Astrocyte (in vitro differentiated cells and primary cell): ENCODE measurements at regions not wholly inside any gene's neighbourhood (a gene's known extent, or its start where the extent isn't known, plus 50 kb on each side); places are given as distances from the start of the nearest gene placed in this dataset.

Experiments
- DNase-seq: peaks from one replicate; pipeline ENCODE4 v3.0.0-alpha.2; 2010; ENCODE audit warnings: low read depth
- FAIRE-seq: peaks from 2 replicates; lab custom pipeline; 2011; peaks lifted over from hg19 to GRCh38; lab: Jason Lieb, UNC
- H2AFZ ChIP-seq: 2 replicates; pipeline ENCODE4 v1.6.0; 2012; ENCODE audit warnings: low read depth, low read length, inconsistent platforms
- H3K27ac ChIP-seq: 2 replicates; pipeline ENCODE4 v1.5.1; 2011; ENCODE audit warnings: low read depth, low read length, inconsistent platforms
- H3K27me3 ChIP-seq: 2 replicates; pipeline ENCODE4 v1.6.0; 2011; ENCODE audit warnings: low read length, inconsistent platforms; ENCODE audit not compliant: insufficient read depth
- H3K36me3 ChIP-seq: 2 replicates; pipeline ENCODE4 v1.5.1; 2011; ENCODE audit warnings: low read length, inconsistent platforms; ENCODE audit not compliant: insufficient read depth
- H3K4me1 ChIP-seq: 2 replicates; pipeline ENCODE4 v1.5.1; 2011; ENCODE audit warnings: low read length, inconsistent platforms; ENCODE audit not compliant: insufficient read depth
- H3K4me2 ChIP-seq: 2 replicates; pipeline ENCODE4 v1.6.0; 2012; ENCODE audit warnings: low read length, inconsistent platforms
- H3K4me3 ChIP-seq: 2 replicates; pipeline ENCODE4 v1.5.1; 2011; ENCODE audit warnings: low read depth, mild to moderate bottlenecking, low read length, inconsistent platforms; ENCODE audit not compliant: insufficient read depth
- H3K79me2 ChIP-seq: 2 replicates; pipeline ENCODE4 v1.6.0; 2012; ENCODE audit warnings: mild to moderate bottlenecking, low read length, inconsistent platforms; ENCODE audit not compliant: insufficient read depth
- H3K9ac ChIP-seq: 2 replicates; pipeline ENCODE4 v1.6.0; 2012; ENCODE audit warnings: mild to moderate bottlenecking, low read length, inconsistent platforms
- H3K9me3 ChIP-seq: 2 replicates; pipeline ENCODE4 v1.5.1; 2012; ENCODE audit warnings: low read depth, mild to moderate bottlenecking, low read length, inconsistent platforms; ENCODE audit not compliant: insufficient read depth
- H4K20me1 ChIP-seq: 2 replicates; pipeline ENCODE4 v1.6.0; 2012; ENCODE audit warnings: low read length, inconsistent platforms; ENCODE audit not compliant: insufficient read depth
- H3K27ac Mint-ChIP-seq: one replicate; pipeline ENCODE4 v1.8.0; 2021; ENCODE audit warnings: mild to moderate bottlenecking, mixed read lengths; ENCODE audit not compliant: unreplicated experiment
- H3K27me3 Mint-ChIP-seq: one replicate; pipeline ENCODE4 v1.8.0; 2021; ENCODE audit warnings: low read depth, mixed read lengths; ENCODE audit not compliant: unreplicated experiment
- H3K36me3 Mint-ChIP-seq: one replicate; pipeline ENCODE4 v1.8.0; 2021; ENCODE audit warnings: low read depth, mixed read lengths; ENCODE audit not compliant: unreplicated experiment
- H3K4me1 Mint-ChIP-seq: one replicate; pipeline ENCODE4 v1.8.0; 2021; ENCODE audit warnings: low read depth, mixed read lengths; ENCODE audit not compliant: unreplicated experiment
- H3K4me3 Mint-ChIP-seq: one replicate; pipeline ENCODE4 v1.8.0; 2021; ENCODE audit warnings: mild to moderate bottlenecking, moderate library complexity, mixed read lengths; ENCODE audit not compliant: unreplicated experiment
- H3K9me3 Mint-ChIP-seq: one replicate; pipeline ENCODE4 v1.8.0; 2021; ENCODE audit warnings: mild to moderate bottlenecking, mixed read lengths; ENCODE audit not compliant: unreplicated experiment
- CTCF ChIP-seq: IDR thresholded peaks from 2 replicates; pipeline ENCODE4 v1.5.1; 2011; ENCODE audit warnings: low read depth, mild to moderate bottlenecking, inconsistent platforms, low read length, moderate library complexity; ENCODE audit not compliant: insufficient read depth
- EZH2 ChIP-seq: IDR thresholded peaks from 2 replicates; pipeline ENCODE4 v1.6.1; 2012; ENCODE audit warnings: mild to moderate bottlenecking, low read length, inconsistent platforms; ENCODE audit not compliant: insufficient read depth

GRCh38 chr22:19592464-19592863, 68.3 kb upstream of the CLDN5 start:
- no peaks in the 10 kb centered on the region for H3K9me3 ChIP-seq
- H3K27me3 Mint-ChIP-seq = peaks cover 20% of the 10 kb centered on the region
- no peak overlapping the region for H3K27ac Mint-ChIP-seq
- no peak for FAIRE-seq
- no peaks in the 10 kb centered on the region for H3K36me3 Mint-ChIP-seq
- H3K27me3 ChIP-seq = peaks cover 3% of the 10 kb centered on the region
- peaks cover 3% of the 10 kb centered on the region for H3K9me3 Mint-ChIP-seq
- DNase-seq = no peak
- no peak overlapping the region for H3K4me3 Mint-ChIP-seq
- H3K79me2 ChIP-seq = no peaks in the 10 kb centered on the region
- TF ChIP-seq EZH2 (no peak), CTCF (no peak)
- no peaks in the 10 kb centered on the region for H3K4me1 ChIP-seq
- no peak overlapping the region for H3K4me3 ChIP-seq
- no peak overlapping the region for H3K9ac ChIP-seq
- no peak overlapping the region for H3K27ac ChIP-seq
- H2AFZ ChIP-seq = no peak overlapping the region
- H3K4me1 Mint-ChIP-seq = no peaks in the 10 kb centered on the region
- H3K36me3 ChIP-seq = no peaks in the 10 kb centered on the region
- no peaks in the 10 kb centered on the region for H4K20me1 ChIP-seq
- no peak overlapping the region for H3K4me2 ChIP-seq

- FAIRE-seq = no peak
- peaks cover 3% of the 10 kb centered on the region for H3K9me3 Mint-ChIP-seq
- Histone ChIP-seq H3K36me3 (no peaks in the 10 kb centered on the region), H3K4me1 (no peaks in the 10 kb centered on the region), H4K20me1 (no peaks in the 10 kb centered on the region), H3K27ac (no peak overlapping the region), H3K79me2 (no peaks in the 10 kb centered on the region), H3K4me2 (no peak overlapping the region), H3K9ac (no peak overlapping the region), H2AFZ (no peak overlapping the region), H3K9me3 (no peaks in the 10 kb centered on the region), H3K27me3 (no peaks in the 10 kb centered on the region), H3K4me3 (no peak overlapping the region)
- H3K27ac Mint-ChIP-seq = no peak overlapping the region
- DNase-seq = no peak
- peaks cover 18% of the 10 kb centered on the region for H3K27me3 Mint-ChIP-seq
- no peaks in the 10 kb centered on the region for H3K36me3 Mint-ChIP-seq
- TF ChIP-seq CTCF (no peak), EZH2 (no peak)
- no peak overlapping the region for H3K4me3 Mint-ChIP-seq
- no peaks in the 10 kb centered on the region for H3K4me1 Mint-ChIP-seq
Measured at GRCh38 chr22:19593991-19594569, 69.9 kb upstream of the CLDN5 start.

GRCh38 chr22:19595532-19595931, 71.3 kb upstream of the CLDN5 start:
- no peak overlapping the region for H3K4me2 ChIP-seq
- no peaks in the 10 kb centered on the region for H3K4me1 ChIP-seq
- H2AFZ ChIP-seq = no peak overlapping the region
- Mint-ChIP-seq H3K4me1 (no peaks in the 10 kb centered on the region), H3K9me3 (peaks cover 3% of the 10 kb centered on the region), H3K36me3 (no peaks in the 10 kb centered on the region), H3K4me3 (no peak overlapping the region), H3K27me3 (peaks cover 11% of the 10 kb centered on the region), H3K27ac (no peak overlapping the region)
- H3K9ac ChIP-seq = no peak overlapping the region
- H4K20me1 ChIP-seq = no peaks in the 10 kb centered on the region
- H3K27ac ChIP-seq = no peak overlapping the region
- no peaks in the 10 kb centered on the region for H3K27me3 ChIP-seq
- TF ChIP-seq EZH2 = no peak
- TF ChIP-seq CTCF = no peak
- DNase-seq (no peak), FAIRE-seq (no peak)
- no peaks in the 10 kb centered on the region for H3K9me3 ChIP-seq
- no peak overlapping the region for H3K4me3 ChIP-seq
- H3K36me3 ChIP-seq = no peaks in the 10 kb centered on the region
- no peaks in the 10 kb centered on the region for H3K79me2 ChIP-seq
